OCI-LY7 (cell line): ENCODE measurements at regions not wholly inside any gene's neighbourhood (a gene's known extent, or its start where the extent isn't known, plus 50 kb on each side); places are given as distances from the start of the nearest gene placed in this dataset.

ENCODE experiments used
- EZH2phosphoT487 ChIP-seq: fragments of 200-600 bp; sonication (generic); IDR thresholded peaks from 2 replicates; pipeline ENCODE4 v1.6.1; 2018; ENCODE audit warnings: low read depth, borderline replicate concordance, mild to moderate bottlenecking, mixed run types, antibody characterized with exemption, low read length, moderate library complexity, mixed read lengths
- TF ChIP-seq, protein P1 (sequence below): fragments of 200-600 bp; sonication (generic); conservative IDR thresholded peaks from 2 replicates; pipeline ENCODE4 v1.5.1; 2014; ENCODE audit warnings: mild to moderate bottlenecking, antibody characterized with exemption, low read length, moderate library complexity, mixed read lengths

DNA sequence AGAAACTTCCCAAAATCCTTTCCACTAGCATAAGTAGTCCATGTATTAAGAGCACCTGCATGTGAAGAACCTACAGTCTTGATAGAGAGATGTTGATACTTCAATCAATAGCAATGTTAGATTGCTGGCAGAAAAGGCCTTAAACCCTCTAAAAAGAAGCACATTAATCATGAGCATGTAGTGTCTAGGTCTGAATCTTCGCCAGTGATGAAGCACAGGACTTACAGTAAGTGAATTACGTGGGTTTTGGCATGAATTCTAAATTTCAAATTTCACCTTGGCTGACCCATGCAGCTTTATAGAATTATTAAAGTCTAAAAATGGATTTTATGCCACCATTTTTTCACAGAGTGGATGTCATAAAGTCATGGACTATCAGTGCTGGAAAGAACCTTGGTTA is 791.6 kb upstream of the NOVA1 start:
- no peak for TF ChIP-seq EZH2phosphoT487
- TF ChIP-seq, protein P1, sequence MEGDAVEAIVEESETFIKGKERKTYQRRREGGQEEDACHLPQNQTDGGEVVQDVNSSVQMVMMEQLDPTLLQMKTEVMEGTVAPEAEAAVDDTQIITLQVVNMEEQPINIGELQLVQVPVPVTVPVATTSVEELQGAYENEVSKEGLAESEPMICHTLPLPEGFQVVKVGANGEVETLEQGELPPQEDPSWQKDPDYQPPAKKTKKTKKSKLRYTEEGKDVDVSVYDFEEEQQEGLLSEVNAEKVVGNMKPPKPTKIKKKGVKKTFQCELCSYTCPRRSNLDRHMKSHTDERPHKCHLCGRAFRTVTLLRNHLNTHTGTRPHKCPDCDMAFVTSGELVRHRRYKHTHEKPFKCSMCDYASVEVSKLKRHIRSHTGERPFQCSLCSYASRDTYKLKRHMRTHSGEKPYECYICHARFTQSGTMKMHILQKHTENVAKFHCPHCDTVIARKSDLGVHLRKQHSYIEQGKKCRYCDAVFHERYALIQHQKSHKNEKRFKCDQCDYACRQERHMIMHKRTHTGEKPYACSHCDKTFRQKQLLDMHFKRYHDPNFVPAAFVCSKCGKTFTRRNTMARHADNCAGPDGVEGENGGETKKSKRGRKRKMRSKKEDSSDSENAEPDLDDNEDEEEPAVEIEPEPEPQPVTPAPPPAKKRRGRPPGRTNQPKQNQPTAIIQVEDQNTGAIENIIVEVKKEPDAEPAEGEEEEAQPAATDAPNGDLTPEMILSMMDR: no peak
